ENCODE measurements at regions not wholly inside any gene's neighbourhood (a gene's known extent, or its start where the extent isn't known, plus 50 kb on each side); places are given as distances from the start of the nearest gene placed in this dataset.

DNA sequence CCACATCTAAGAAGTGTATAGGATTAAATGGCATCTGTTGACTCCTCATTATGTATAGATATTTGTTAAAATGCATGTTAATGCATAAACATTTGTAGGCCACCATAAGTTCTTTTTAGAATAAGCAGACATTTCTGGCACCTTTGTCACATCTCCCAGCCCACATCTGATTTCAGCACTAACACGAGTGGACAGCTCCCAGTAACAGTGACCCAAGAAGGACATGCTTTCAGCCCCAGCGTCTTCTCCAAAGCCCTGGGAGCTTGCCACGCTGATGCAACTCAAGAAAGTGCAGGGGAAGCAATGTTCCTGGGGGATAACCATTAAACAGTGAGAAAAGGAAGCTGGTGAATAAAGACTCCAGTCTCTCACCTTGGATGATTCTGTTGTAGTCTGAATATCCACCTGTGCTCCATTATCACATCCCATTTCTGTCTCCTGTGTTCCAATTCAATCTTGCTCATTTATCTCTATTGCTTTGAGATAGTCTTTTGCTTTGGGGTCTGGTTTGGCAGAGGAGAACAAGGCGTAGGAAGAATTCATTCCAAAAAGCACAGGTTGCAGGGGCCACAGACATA lies 182.6 kb upstream of the THSD7B start:
- no peaks in the 10 kb centered on the region for H3K23me2 ChIP-seq (ENCODE audit: insufficient read length, low read depth, low read length, poor library complexity, severe bottlenecking)
- H4K20me1 ChIP-seq (ENCODE audit: control insufficient read depth, insufficient read depth, insufficient read length), result no peaks in the 10 kb centered on the region
- WGBS (ENCODE audit: extremely low coverage, insufficient read length, low lambda C conversion rate), result no CpG with 5 or more reads among the region's 4 CpGs
- H2BK12ac ChIP-seq (ENCODE audit: insufficient read length, low read depth, low read length), result no peak overlapping the region
- H3K56ac ChIP-seq (ENCODE audit: insufficient read length, low read depth, low read length), result no peak overlapping the region
- H2AK5ac ChIP-seq (ENCODE audit: insufficient read length, low read length), result no peak overlapping the region
- H3K27ac Mint-ChIP-seq, result no peak overlapping the region
- no peak overlapping the region for H2BK120ac ChIP-seq (ENCODE audit: low read depth, low read length, poor library complexity, severe bottlenecking)
- H2BK20ac ChIP-seq (ENCODE audit: low read depth, low read length, poor library complexity, severe bottlenecking), result no peak overlapping the region
- no peak overlapping the region for H3K27ac ChIP-seq (ENCODE audit: insufficient read length, low read depth, low read length)
- no peak overlapping the region for H3K4me2 ChIP-seq (ENCODE audit: insufficient read depth, insufficient read length, low read length)
- no peak overlapping the region for H3K14ac ChIP-seq (ENCODE audit: insufficient read depth, low read length)
- H2AFZ ChIP-seq (ENCODE audit: low read length), result no peak overlapping the region
- peaks cover 0 to 3% of the 10 kb centered on the region in 2 experiments; a peak in 1 of 5 replicates for H3K9me3 Mint-ChIP-seq
- H3K9me3 ChIP-seq (ENCODE audit: control insufficient read depth, low read depth, low read length), result no peaks in the 10 kb centered on the region
- H2BK15ac ChIP-seq (ENCODE audit: low read depth, low read length), result no peak overlapping the region
- no peaks in the 10 kb centered on the region; the same call in 1 of the 2 replicates for H3K79me2 ChIP-seq (ENCODE audit: insufficient read depth, low read length)
- H3K36me3 Mint-ChIP-seq (ENCODE audit: insufficient read depth in 1 of 3, low read depth in 3 of 3), result no peaks in the 10 kb centered on the region
- no peak overlapping the region for H3K4me3 Mint-ChIP-seq
- no peak overlapping the region for H3K18ac ChIP-seq (ENCODE audit: insufficient read length, low read depth, low read length)
- no peak overlapping the region for H4K5ac ChIP-seq (ENCODE audit: insufficient read length, low read depth, low read length)
- H3T11ph ChIP-seq (ENCODE audit: low read length), result no peak overlapping the region
- DNase-seq, result peak; percentile 39
- no peaks in the 10 kb centered on the region for H3K4me1 Mint-ChIP-seq
- no peak overlapping the region for H3K9ac ChIP-seq (ENCODE audit: extremely low read depth, insufficient read length, low read length)
- H3K27me3 ChIP-seq (ENCODE audit: insufficient read depth, low read length), result no peaks in the 10 kb centered on the region
- no peaks in the 10 kb centered on the region for H3K79me1 ChIP-seq (ENCODE audit: insufficient read depth, low read depth, low read length, poor library complexity, severe bottlenecking)
- peaks cover 19% of the 10 kb centered on the region for H3K27me3 Mint-ChIP-seq (ENCODE audit: low read depth)
- H4K91ac ChIP-seq (ENCODE audit: insufficient read length, low read depth, low read length), result no peak overlapping the region
- no peaks in the 10 kb centered on the region for H3K4me1 ChIP-seq (ENCODE audit: insufficient read depth, low read length)
- TF ChIP-seq, protein P1, sequence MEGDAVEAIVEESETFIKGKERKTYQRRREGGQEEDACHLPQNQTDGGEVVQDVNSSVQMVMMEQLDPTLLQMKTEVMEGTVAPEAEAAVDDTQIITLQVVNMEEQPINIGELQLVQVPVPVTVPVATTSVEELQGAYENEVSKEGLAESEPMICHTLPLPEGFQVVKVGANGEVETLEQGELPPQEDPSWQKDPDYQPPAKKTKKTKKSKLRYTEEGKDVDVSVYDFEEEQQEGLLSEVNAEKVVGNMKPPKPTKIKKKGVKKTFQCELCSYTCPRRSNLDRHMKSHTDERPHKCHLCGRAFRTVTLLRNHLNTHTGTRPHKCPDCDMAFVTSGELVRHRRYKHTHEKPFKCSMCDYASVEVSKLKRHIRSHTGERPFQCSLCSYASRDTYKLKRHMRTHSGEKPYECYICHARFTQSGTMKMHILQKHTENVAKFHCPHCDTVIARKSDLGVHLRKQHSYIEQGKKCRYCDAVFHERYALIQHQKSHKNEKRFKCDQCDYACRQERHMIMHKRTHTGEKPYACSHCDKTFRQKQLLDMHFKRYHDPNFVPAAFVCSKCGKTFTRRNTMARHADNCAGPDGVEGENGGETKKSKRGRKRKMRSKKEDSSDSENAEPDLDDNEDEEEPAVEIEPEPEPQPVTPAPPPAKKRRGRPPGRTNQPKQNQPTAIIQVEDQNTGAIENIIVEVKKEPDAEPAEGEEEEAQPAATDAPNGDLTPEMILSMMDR (conservative IDR thresholded peaks at IDR 0.05), result no peak
- H3K4ac ChIP-seq (ENCODE audit: low read depth, low read length), result no peak overlapping the region
- no peak overlapping the region for H4K8ac ChIP-seq (replicated peaks; ENCODE audit: insufficient read length, low read depth, low read length)
- H2BK5ac ChIP-seq (ENCODE audit: insufficient read length, low read length), result no peak overlapping the region
- H3K23ac ChIP-seq (ENCODE audit: insufficient read length, low read depth, low read length), result no peak overlapping the region
